Ishikawa (cell line): ENCODE measurements at regions not wholly inside any gene's neighbourhood (a gene's known extent, or its start where the extent isn't known, plus 50 kb on each side); places are given as distances from the start of the nearest gene placed in this dataset.

Experiments used
- CEBPB ChIP-seq: IDR thresholded peaks from 2 replicates; pipeline ENCODE4 v1.6.1; 2012
- CREB1 ChIP-seq: IDR thresholded peaks from 2 replicates; pipeline ENCODE4 v1.6.1; 2012; ENCODE audit warnings: low read depth
- EGR1 ChIP-seq: IDR thresholded peaks from 2 replicates; pipeline ENCODE4 v1.6.1; 2012
- EP300 ChIP-seq: IDR thresholded peaks from 2 replicates; pipeline ENCODE4 v1.6.1; 2012; ENCODE audit warnings: borderline replicate concordance
- FOXM1 ChIP-seq: IDR thresholded peaks from 2 replicates; pipeline ENCODE4 v1.6.1; 2012; ENCODE audit warnings: low read depth, borderline replicate concordance
- MAX ChIP-seq: IDR thresholded peaks from 2 replicates; pipeline ENCODE4 v1.6.1; 2012
- NFIC ChIP-seq: IDR thresholded peaks from 2 replicates; pipeline ENCODE4 v1.6.1; 2012
- RAD21 ChIP-seq: IDR thresholded peaks from 2 replicates; pipeline ENCODE4 v1.6.1; 2012; ENCODE audit warnings: low read depth
- REST ChIP-seq: IDR thresholded peaks from 2 replicates; pipeline ENCODE4 v1.6.1; 2012; ENCODE audit warnings: low read depth, mild to moderate bottlenecking
- TAF1 ChIP-seq: IDR thresholded peaks from 2 replicates; pipeline ENCODE4 v1.6.1; 2012; ENCODE audit warnings: low read depth, mild to moderate bottlenecking
- TCF12 ChIP-seq: IDR thresholded peaks from 2 replicates; pipeline ENCODE4 v1.6.1; 2012; ENCODE audit warnings: low read depth
- TEAD4 ChIP-seq: IDR thresholded peaks from 2 replicates; pipeline ENCODE4 v1.6.1; 2012
- YY1 ChIP-seq: IDR thresholded peaks from 2 replicates; pipeline ENCODE4 v1.6.1; 2012; ENCODE audit warnings: low read depth
- ZBTB7A ChIP-seq: IDR thresholded peaks from 2 replicates; pipeline ENCODE4 v1.6.1; 2012; ENCODE audit warnings: low read depth
- TF ChIP-seq, protein P1 (sequence below): IDR thresholded peaks from 2 replicates; pipeline ENCODE4 v1.6.1; 2012

DNA sequence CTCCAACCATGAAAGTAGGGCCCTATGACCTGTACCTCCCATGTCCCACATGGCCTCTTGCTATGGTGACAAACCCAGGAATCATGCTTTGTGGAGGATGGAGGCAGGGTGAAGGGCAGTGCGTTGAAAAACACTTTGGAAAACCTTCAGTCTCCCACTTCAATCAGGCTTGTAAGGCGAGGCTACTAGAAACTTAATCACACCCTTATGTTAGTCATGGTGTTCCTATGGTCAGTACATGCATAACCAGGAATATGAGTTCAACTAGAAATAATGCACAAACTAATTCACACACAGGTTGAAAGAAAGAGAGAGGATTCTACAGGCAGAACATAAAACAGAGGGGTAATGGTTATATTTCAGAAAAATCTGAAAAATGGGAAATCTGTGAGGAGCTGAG is 601.1 kb downstream of the KCTD16 start:
- TF ChIP-seq ZBTB7A = no peak
- TF ChIP-seq TCF12 = no peak
- no peak for TF ChIP-seq FOXM1
- no peak for TF ChIP-seq YY1
- TF ChIP-seq TEAD4 = no peak
- TF ChIP-seq MAX = no peak
- no peak for TF ChIP-seq EGR1
- no peak for TF ChIP-seq CEBPB
- TF ChIP-seq, protein P1, sequence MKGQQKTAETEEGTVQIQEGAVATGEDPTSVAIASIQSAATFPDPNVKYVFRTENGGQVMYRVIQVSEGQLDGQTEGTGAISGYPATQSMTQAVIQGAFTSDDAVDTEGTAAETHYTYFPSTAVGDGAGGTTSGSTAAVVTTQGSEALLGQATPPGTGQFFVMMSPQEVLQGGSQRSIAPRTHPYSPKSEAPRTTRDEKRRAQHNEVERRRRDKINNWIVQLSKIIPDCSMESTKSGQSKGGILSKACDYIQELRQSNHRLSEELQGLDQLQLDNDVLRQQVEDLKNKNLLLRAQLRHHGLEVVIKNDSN = no peak
- no peak for TF ChIP-seq EP300
- TF ChIP-seq NFIC = no peak
- TF ChIP-seq CREB1 = no peak
- no peak for TF ChIP-seq TAF1
- no peak for TF ChIP-seq REST
- no peak for TF ChIP-seq RAD21

DNA sequence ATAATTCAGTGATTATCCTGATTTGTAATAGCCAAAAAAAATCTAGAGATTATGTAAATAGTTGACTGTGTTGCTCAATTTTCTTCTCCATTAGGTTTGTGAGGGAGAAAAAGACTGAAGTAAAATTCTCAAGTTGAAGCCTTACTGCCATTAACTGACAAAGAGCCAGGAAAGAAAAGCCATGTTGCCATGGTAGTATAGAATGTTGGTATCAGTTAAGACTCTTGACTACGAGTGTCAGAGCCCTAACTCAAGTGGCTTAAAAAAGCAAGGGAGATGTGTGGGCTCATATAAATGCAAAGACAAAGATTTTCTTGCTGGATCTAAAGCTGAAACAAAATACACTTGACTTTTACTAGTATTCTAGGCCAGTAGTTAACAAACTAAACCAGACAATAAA is 571.7 kb downstream of the KCTD16 start:
- TF ChIP-seq RAD21 = no peak

DNA sequence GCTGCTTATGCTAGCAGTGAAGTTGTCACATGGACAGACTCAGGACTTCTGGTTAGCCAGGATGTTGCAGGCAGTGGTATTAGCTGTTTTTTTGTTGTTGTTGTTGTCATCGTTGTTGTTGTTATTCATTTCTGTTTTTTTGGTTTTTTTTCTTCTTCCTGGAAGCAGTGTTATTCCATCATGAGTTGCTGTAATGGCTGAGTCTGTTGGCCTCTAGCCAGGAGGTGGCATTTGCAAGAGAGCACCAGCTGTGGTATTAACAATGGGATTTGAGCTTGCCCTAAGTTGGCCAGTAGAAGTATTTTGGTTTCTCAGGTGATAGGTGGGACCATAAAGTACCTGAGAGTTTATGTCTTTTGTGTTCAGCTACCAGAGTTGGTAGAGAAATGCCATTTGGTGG is 561.1 kb downstream of the KCTD16 start:
- TF ChIP-seq EP300 (no peak), NFIC (no peak), TCF12 (no peak), RAD21 (no peak), TAF1 (no peak)
- TF ChIP-seq, protein P1 = no peak

- TF ChIP-seq CEBPB (no peak), FOXM1 (no peak), YY1 (no peak), EGR1 (no peak), ZBTB7A (no peak), TEAD4 (no peak), CREB1 (no peak), RAD21 (no peak), EP300 (no peak), MAX (no peak), TCF12 (no peak), NFIC (no peak), REST (no peak), TAF1 (no peak)
- TF ChIP-seq, protein P1 = no peak
Observed at GRCh38 chr5:144712090-144712489, 541.4 kb downstream of the KCTD16 start.

DNA sequence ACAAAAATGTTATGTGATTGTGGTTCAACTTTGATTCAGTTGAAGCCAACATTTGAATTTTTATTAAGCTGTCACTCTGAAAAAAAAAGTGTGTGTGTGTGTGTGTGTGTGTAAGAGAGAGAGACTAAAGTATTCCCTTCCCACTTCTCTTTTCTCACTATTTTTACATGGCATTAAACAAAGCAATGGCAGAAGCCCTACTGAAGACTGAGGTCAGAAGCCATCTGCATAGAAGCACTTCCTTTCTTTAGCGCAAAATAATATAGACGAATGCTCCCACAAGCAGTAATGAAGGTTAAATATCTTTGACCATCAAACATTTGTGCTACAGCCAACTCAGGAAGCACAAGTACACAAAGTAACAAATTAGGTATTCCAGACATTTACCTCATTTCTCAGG is 540.5 kb downstream of the KCTD16 start:
- TF ChIP-seq REST (no peak), ZBTB7A (no peak), CEBPB (no peak), FOXM1 (no peak), EGR1 (no peak), TCF12 (no peak), NFIC (no peak), RAD21 (no peak), TAF1 (no peak), CREB1 (no peak), EP300 (no peak), YY1 (no peak), TEAD4 (no peak)
- TF ChIP-seq, protein P1 = no peak
